ENCODE measurements at regions not wholly inside any gene's neighbourhood (a gene's known extent, or its start where the extent isn't known, plus 50 kb on each side); places are given as distances from the start of the nearest gene placed in this dataset.

- no peak for TF ChIP-seq CTCF (conservative IDR thresholded peaks at IDR 0.05 in 1 of 2, IDR thresholded peaks at IDR 0.05 in 1 of 2; ENCODE audit: extremely low read depth in 1 of 2, insufficient read depth in 1 of 2, low read depth in 1 of 2, low read length in 2 of 2)
- no peak for TF ChIP-seq EZH2 (IDR thresholded peaks at IDR 0.05; ENCODE audit: borderline replicate concordance, low read length)
Observed at GRCh38 chr15:37361621-37362020, 261.3 kb upstream of the MEIS2 start.

Data from mammary epithelial cell (primary cell).